ENCODE measurements at regions not wholly inside any gene's neighbourhood (a gene's known extent, or its start where the extent isn't known, plus 50 kb on each side); places are given as distances from the start of the nearest gene placed in this dataset.

- BruUV-seq (replicated peaks), result no TSS peak
- dilution Hi-C loops (cut with MboI; ENCODE audit: extremely low pct_ligation_motif_present, low sequenced_read_pairs), result no loop called here
Measured at GRCh38 chr5:93892481-93892880, 151.1 kb upstream of the POU5F2 start.

DNA sequence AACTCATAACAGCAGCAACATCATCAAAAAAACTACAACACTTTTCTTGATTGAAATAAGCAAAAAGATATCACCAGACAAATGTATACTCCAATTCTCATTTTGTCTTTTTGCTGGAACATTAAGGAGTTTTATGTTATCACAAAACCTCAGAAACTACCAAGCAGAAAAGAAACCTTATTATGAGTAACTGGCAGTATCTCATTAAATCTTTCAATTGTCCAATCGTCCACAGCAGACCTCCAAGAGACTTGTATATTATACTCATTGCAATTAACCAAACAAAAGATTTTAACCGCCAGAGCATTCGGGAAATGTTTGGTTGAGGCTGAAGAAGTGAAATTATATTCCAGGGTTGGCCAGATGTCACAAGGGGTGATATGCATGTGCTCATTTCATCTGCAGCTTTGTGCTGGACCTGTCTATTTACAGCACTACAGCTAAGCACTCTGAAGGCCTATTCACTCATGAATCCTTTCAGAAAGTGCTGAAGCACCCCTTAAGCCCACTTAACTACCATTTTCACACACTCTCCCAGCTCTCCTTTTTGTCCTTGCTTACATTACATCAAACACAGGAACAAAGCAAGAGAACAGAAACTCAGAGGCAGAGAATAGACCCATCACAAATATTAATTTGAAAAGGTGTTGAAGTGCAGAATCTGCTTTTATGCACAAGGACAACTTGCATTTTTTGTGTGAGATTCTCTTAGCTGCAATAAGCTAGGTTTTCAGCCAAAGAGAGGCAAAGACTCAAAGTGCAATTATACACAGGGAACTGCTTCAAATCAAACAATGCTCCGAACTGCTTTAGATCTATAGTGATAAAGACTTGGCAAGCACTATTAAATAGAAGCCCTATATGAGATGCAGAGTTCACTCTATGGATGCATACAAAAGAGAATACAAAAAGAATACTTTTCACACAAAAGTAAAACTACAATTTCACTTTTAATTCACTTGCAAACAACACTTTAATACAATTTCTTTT, 150.4 kb upstream of the POU5F2 start:
- no peak overlapping the region for H3K9ac ChIP-seq (replicated peaks; ENCODE audit: extremely low read depth, insufficient read depth, low read length)
- H3K4me3 ChIP-seq (replicated peaks in 1 of 3; ENCODE audit: insufficient read depth in 1 of 3, low read depth in 1 of 3, low read length in 3 of 3), result no peak overlapping the region
- no peaks in the 10 kb centered on the region for H3K27me3 ChIP-seq (ENCODE audit: control insufficient read depth in 2 of 2, insufficient read depth in 2 of 2, low read length in 2 of 2)
- H3K9me1 ChIP-seq (replicated peaks; ENCODE audit: control insufficient read depth, extremely low read depth, insufficient read depth, low read length), result no peaks in the 10 kb centered on the region
- H2AFZ ChIP-seq (ENCODE audit: low read depth, low read length), result no peak overlapping the region
- no peaks in the 10 kb centered on the region for H3K9me3 ChIP-seq (replicated peaks; ENCODE audit: control insufficient read depth, insufficient read depth, low read length)
- no peaks in the 10 kb centered on the region for H3K4me1 ChIP-seq (ENCODE audit: control insufficient read depth, extremely low read depth, insufficient read depth, low read length)
- TF ChIP-seq, protein P1, sequence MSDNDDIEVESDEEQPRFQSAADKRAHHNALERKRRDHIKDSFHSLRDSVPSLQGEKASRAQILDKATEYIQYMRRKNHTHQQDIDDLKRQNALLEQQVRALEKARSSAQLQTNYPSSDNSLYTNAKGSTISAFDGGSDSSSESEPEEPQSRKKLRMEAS (IDR thresholded peaks at IDR 0.05; ENCODE audit: insufficient read depth, insufficient read length), result no peak
- TF ChIP-seq EZH2 (IDR thresholded peaks at IDR 0.05; ENCODE audit: borderline replicate concordance, low read depth, low read length, severe bottlenecking) (no peak), POLR2AphosphoS5 (IDR thresholded peaks at IDR 0.05; ENCODE audit: insufficient read depth, low read depth, low read length) (no peak), MYC (IDR thresholded peaks at IDR 0.05; ENCODE audit: low read depth, low read length) (no peak), CTCF (IDR thresholded peaks at IDR 0.05; ENCODE audit: extremely low read depth in 1 of 2, insufficient read depth in 1 of 2, low read depth in 1 of 2, low read length in 2 of 2) (no peak), POLR2A (IDR thresholded peaks at IDR 0.05; ENCODE audit: low read depth, low read length) (no peak), JUN (IDR thresholded peaks at IDR 0.05; ENCODE audit: borderline replicate concordance, insufficient read depth, insufficient read length, low read depth) (no peak), FOS (IDR thresholded peaks at IDR 0.05; ENCODE audit: borderline replicate concordance, insufficient read depth, low read length) (no peak), GATA2 (IDR thresholded peaks at IDR 0.05; ENCODE audit: insufficient read depth, insufficient read length, low read depth, low read length) (no peak)
- no peaks in the 10 kb centered on the region for H3K79me2 ChIP-seq (ENCODE audit: control insufficient read depth, insufficient read depth, low read length)
- dilution Hi-C loops (cut with MboI; ENCODE audit: extremely low pct_ligation_motif_present, low sequenced_read_pairs) (no loop called here), intact Hi-C loops (cut with micrococcal nuclease) (loop anchor here (5.0 kb wide), 1 partner anchor 284 kb away; no protein-coding TSS in a partner anchor)
- ChIA-PET CTCF (interaction anchor here (0.8 kb wide), 1 partner anchor 10 kb away, joined by 3 read pairs; no protein-coding TSS in a partner anchor), POLR2A (no interaction called here)
- no peak overlapping the region for H3K4me2 ChIP-seq (ENCODE audit: insufficient read depth, low read length)
- no peaks in the 10 kb centered on the region for H3K36me3 ChIP-seq (ENCODE audit: control insufficient read depth in 2 of 2, extremely low read depth in 1 of 2, insufficient read depth in 2 of 2, low read length in 2 of 2)
- no peaks in the 10 kb centered on the region for H4K20me1 ChIP-seq (replicated peaks; ENCODE audit: control insufficient read depth, extremely low read depth, insufficient read depth, low read length)
- FAIRE-seq (no peak), DNase-seq (ENCODE audit: low read depth, low spot score) (no peak)
- BruUV-seq (replicated peaks), result no TSS peak
- H3K27ac ChIP-seq (ENCODE audit: insufficient read depth, low read depth, low read length), result no peak overlapping the region

More at GRCh38 chr5:93892481-93892880, 151.1 kb upstream of the POU5F2 start:
- FAIRE-seq (no peak), DNase-seq (ENCODE audit: low read depth, low spot score) (no peak)
- intact Hi-C loops (cut with micrococcal nuclease), result loop anchor here (5.0 kb wide), 1 partner anchor 285 kb away; no protein-coding TSS in a partner anchor
- H3K9me3 ChIP-seq (replicated peaks; ENCODE audit: control insufficient read depth, insufficient read depth, low read length), result no peaks in the 10 kb centered on the region
- no peaks in the 10 kb centered on the region for H3K79me2 ChIP-seq (ENCODE audit: control insufficient read depth, insufficient read depth, low read length)
- H3K4me2 ChIP-seq (ENCODE audit: insufficient read depth, low read length), result no peak overlapping the region
- no peak overlapping the region for H3K27ac ChIP-seq (ENCODE audit: insufficient read depth, low read depth, low read length)
- no peaks in the 10 kb centered on the region for H4K20me1 ChIP-seq (replicated peaks; ENCODE audit: control insufficient read depth, extremely low read depth, insufficient read depth, low read length)
- no peaks in the 10 kb centered on the region for H3K36me3 ChIP-seq (ENCODE audit: control insufficient read depth in 2 of 2, extremely low read depth in 1 of 2, insufficient read depth in 2 of 2, low read length in 2 of 2)
- H3K27me3 ChIP-seq (ENCODE audit: control insufficient read depth in 2 of 2, insufficient read depth in 2 of 2, low read length in 2 of 2), result no peaks in the 10 kb centered on the region
- CTCF ChIA-PET, result interaction anchor here (0.8 kb wide), 1 partner anchor 10 kb away, joined by 3 read pairs; no protein-coding TSS in a partner anchor
- no peak overlapping the region for H3K9ac ChIP-seq (replicated peaks; ENCODE audit: extremely low read depth, insufficient read depth, low read length)
- H3K9me1 ChIP-seq (replicated peaks; ENCODE audit: control insufficient read depth, extremely low read depth, insufficient read depth, low read length), result no peaks in the 10 kb centered on the region
- no peak overlapping the region for H2AFZ ChIP-seq (ENCODE audit: low read depth, low read length)
- POLR2A ChIA-PET, result no interaction called here
- H3K4me1 ChIP-seq (ENCODE audit: control insufficient read depth, extremely low read depth, insufficient read depth, low read length), result no peaks in the 10 kb centered on the region
- H3K4me3 ChIP-seq (replicated peaks in 1 of 3; ENCODE audit: insufficient read depth in 1 of 3, low read depth in 1 of 3, low read length in 3 of 3), result no peak overlapping the region
- TF ChIP-seq GATA2 (IDR thresholded peaks at IDR 0.05; ENCODE audit: insufficient read depth, insufficient read length, low read depth, low read length) (no peak), POLR2A (IDR thresholded peaks at IDR 0.05; ENCODE audit: low read depth, low read length) (no peak)
- TF ChIP-seq, protein P1 (IDR thresholded peaks at IDR 0.05; ENCODE audit: insufficient read depth, insufficient read length), result no peak

Measured in endothelial cell of umbilical vein (primary cell).